Transverse colon (tissue), 3 donors: ENCODE measurements at regions not wholly inside any gene's neighbourhood (a gene's known extent, or its start where the extent isn't known, plus 50 kb on each side); places are given as distances from the start of the nearest gene placed in this dataset.

Experiments
- EP300 ChIP-seq: sonication (generic); formaldehyde crosslinking; IDR thresholded peaks from one replicate; pipeline ENCODE4 v1.6.1; 2017; ENCODE audit warnings: antibody characterized with exemption, low read depth
- POLR2A ChIP-seq: fragments of 450-650 bp; IDR thresholded peaks from one replicate; pipeline ENCODE4 v1.6.1; 2016; ENCODE audit warnings: antibody characterized with exemption, mild to moderate bottlenecking, moderate library complexity
- TF ChIP-seq, protein P1 (sequence below), 5 experiments: fragments of 200-600 bp in 3 of 5; fragments of 450-650 bp in 2 of 5; sonication (generic) in 3 of 5; IDR thresholded peaks; 1 replicate in 2 of 5; 2 replicates in 3 of 5; pipeline ENCODE4 v1.5.1; 2016 to 2017; ENCODE audit warnings: antibody characterized with exemption in 5 of 5, inconsistent platforms in 3 of 5, mild to moderate bottlenecking in 2 of 5, moderate library complexity in 1 of 5

GRCh38 chr14:26008290-26008689 is 589.5 kb downstream of the NOVA1 start:
- TF ChIP-seq, protein P1, sequence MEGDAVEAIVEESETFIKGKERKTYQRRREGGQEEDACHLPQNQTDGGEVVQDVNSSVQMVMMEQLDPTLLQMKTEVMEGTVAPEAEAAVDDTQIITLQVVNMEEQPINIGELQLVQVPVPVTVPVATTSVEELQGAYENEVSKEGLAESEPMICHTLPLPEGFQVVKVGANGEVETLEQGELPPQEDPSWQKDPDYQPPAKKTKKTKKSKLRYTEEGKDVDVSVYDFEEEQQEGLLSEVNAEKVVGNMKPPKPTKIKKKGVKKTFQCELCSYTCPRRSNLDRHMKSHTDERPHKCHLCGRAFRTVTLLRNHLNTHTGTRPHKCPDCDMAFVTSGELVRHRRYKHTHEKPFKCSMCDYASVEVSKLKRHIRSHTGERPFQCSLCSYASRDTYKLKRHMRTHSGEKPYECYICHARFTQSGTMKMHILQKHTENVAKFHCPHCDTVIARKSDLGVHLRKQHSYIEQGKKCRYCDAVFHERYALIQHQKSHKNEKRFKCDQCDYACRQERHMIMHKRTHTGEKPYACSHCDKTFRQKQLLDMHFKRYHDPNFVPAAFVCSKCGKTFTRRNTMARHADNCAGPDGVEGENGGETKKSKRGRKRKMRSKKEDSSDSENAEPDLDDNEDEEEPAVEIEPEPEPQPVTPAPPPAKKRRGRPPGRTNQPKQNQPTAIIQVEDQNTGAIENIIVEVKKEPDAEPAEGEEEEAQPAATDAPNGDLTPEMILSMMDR (IDR thresholded peaks at IDR 0.05), result peak in 1 of 5 experiments; percentile 13
- TF ChIP-seq POLR2A (no peak), EP300 (no peak)
